Endothelial cell (in vitro differentiated cells): ENCODE measurements at regions not wholly inside any gene's neighbourhood (a gene's known extent, or its start where the extent isn't known, plus 50 kb on each side); places are given as distances from the start of the nearest gene placed in this dataset.

Experiments used
- DNase-seq: peaks from one replicate; pipeline ENCODE4 v3.0.0; 2021; ENCODE audit warnings: low spot score
- H3K27ac Mint-ChIP-seq: one replicate; pipeline ENCODE4 v1.8.0; 2021; ENCODE audit warnings: mixed read lengths, inconsistent platforms; ENCODE audit not compliant: unreplicated experiment
- H3K27me3 Mint-ChIP-seq: one replicate; pipeline ENCODE4 v1.8.0; 2021; ENCODE audit warnings: mild to moderate bottlenecking, moderate library complexity, mixed read lengths, inconsistent platforms; ENCODE audit not compliant: unreplicated experiment
- H3K36me3 Mint-ChIP-seq: one replicate; pipeline ENCODE4 v1.8.0; 2021; ENCODE audit warnings: mild to moderate bottlenecking, low read depth, mixed read lengths, inconsistent platforms; ENCODE audit not compliant: unreplicated experiment
- H3K4me1 Mint-ChIP-seq: one replicate; pipeline ENCODE4 v1.8.0; 2021; ENCODE audit warnings: mild to moderate bottlenecking, mixed read lengths, inconsistent platforms; ENCODE audit not compliant: unreplicated experiment
- H3K4me3 Mint-ChIP-seq: one replicate; pipeline ENCODE4 v1.8.0; 2021; ENCODE audit warnings: mild to moderate bottlenecking, mixed read lengths, inconsistent platforms; ENCODE audit not compliant: unreplicated experiment
- H3K9me3 Mint-ChIP-seq: one replicate; pipeline ENCODE4 v1.8.0; 2021; ENCODE audit warnings: mixed read lengths, inconsistent platforms; ENCODE audit not compliant: unreplicated experiment
- CTCF ChIP-seq: fragments of 200-600 bp; sonication (generic); IDR thresholded peaks from one replicate; pipeline ENCODE4 v1.5.0; 2021; ENCODE audit warnings: antibody characterized with exemption; ENCODE audit not compliant: unreplicated experiment

- H3K9me3 Mint-ChIP-seq: no peaks in the 10 kb centered on the region
- no peak for DNase-seq
- H3K27ac Mint-ChIP-seq: no peak overlapping the region
- no peak overlapping the region for H3K4me3 Mint-ChIP-seq
- peaks cover 1% of the 10 kb centered on the region for H3K27me3 Mint-ChIP-seq
- no peak for TF ChIP-seq CTCF
- no peaks in the 10 kb centered on the region for H3K36me3 Mint-ChIP-seq
- no peaks in the 10 kb centered on the region for H3K4me1 Mint-ChIP-seq
Measured at GRCh38 chr13:63110466-63110865, 1694.8 kb upstream of the PCDH20 start.

- peaks cover 1% of the 10 kb centered on the region for H3K27me3 Mint-ChIP-seq
- H3K4me1 Mint-ChIP-seq: no peaks in the 10 kb centered on the region
- TF ChIP-seq CTCF: no peak
- no peak overlapping the region for H3K27ac Mint-ChIP-seq
- no peaks in the 10 kb centered on the region for H3K9me3 Mint-ChIP-seq
- no peaks in the 10 kb centered on the region for H3K36me3 Mint-ChIP-seq
- no peak overlapping the region for H3K4me3 Mint-ChIP-seq
- DNase-seq: no peak
Measured at GRCh38 chr13:63107179-63107943, 1691.7 kb upstream of the PCDH20 start.

GRCh38 chr13:63094717-63095116 is 1679.1 kb upstream of the PCDH20 start:
- no peak for TF ChIP-seq CTCF
- H3K27ac Mint-ChIP-seq: no peak overlapping the region
- H3K36me3 Mint-ChIP-seq: peaks cover under 1% of the 10 kb centered on the region
- H3K9me3 Mint-ChIP-seq: no peaks in the 10 kb centered on the region
- no peak for DNase-seq
- H3K27me3 Mint-ChIP-seq: peaks cover 2% of the 10 kb centered on the region
- H3K4me1 Mint-ChIP-seq: no peaks in the 10 kb centered on the region
- no peak overlapping the region for H3K4me3 Mint-ChIP-seq

- no peak overlapping the region for H3K27ac Mint-ChIP-seq
- H3K36me3 Mint-ChIP-seq: no peaks in the 10 kb centered on the region
- peaks cover 2% of the 10 kb centered on the region for H3K27me3 Mint-ChIP-seq
- H3K9me3 Mint-ChIP-seq: no peaks in the 10 kb centered on the region
- H3K4me1 Mint-ChIP-seq: no peaks in the 10 kb centered on the region
- no peak overlapping the region for H3K4me3 Mint-ChIP-seq
- no peak for TF ChIP-seq CTCF
- DNase-seq: no peak
Measured at GRCh38 chr13:63093907-63094469, 1678.3 kb upstream of the PCDH20 start.

- no peak overlapping the region for H3K4me3 Mint-ChIP-seq
- DNase-seq: no peak
- no peak for TF ChIP-seq CTCF
- H3K27me3 Mint-ChIP-seq: no peaks in the 10 kb centered on the region
- no peak overlapping the region for H3K27ac Mint-ChIP-seq
- no peaks in the 10 kb centered on the region for H3K9me3 Mint-ChIP-seq
- H3K36me3 Mint-ChIP-seq: no peaks in the 10 kb centered on the region
- H3K4me1 Mint-ChIP-seq: no peaks in the 10 kb centered on the region
Measured at GRCh38 chr13:63092456-63092855, 1676.8 kb upstream of the PCDH20 start.
